Cardiac muscle cell (in vitro differentiated cells and primary cell): ENCODE measurements at regions not wholly inside any gene's neighbourhood (a gene's known extent, or its start where the extent isn't known, plus 50 kb on each side); places are given as distances from the start of the nearest gene placed in this dataset.

ENCODE experiments used
- DNase-seq, 2 donors: peaks; one replicate each; pipeline versions ENCODE4 v3.0.0 to v3.0.0-alpha.2; 2010 to 2017; ENCODE audit warnings: low read depth in 1 of 2, low spot score in 1 of 2
- H3K27ac ChIP-seq: fragments of 200-600 bp; sonication (generic); 2 replicates; pipeline ENCODE4 v1.5.1; 2016
- H3K27me3 ChIP-seq: fragments of 200-600 bp; sonication (generic); 2 replicates; pipeline ENCODE4 v1.6.0; 2016; ENCODE audit warnings: control low read depth
- H3K36me3 ChIP-seq: fragments of 200-600 bp; sonication (generic); 2 replicates; pipeline ENCODE4 v1.5.1; 2016; ENCODE audit warnings: control low read depth
- H3K4me1 ChIP-seq: fragments of 200-600 bp; sonication (generic); 2 replicates; pipeline ENCODE4 v1.8.1; 2017; ENCODE audit warnings: low read depth, mild to moderate bottlenecking, mixed run types
- H3K4me3 ChIP-seq: fragments of 200-600 bp; sonication (generic); 2 replicates; pipeline ENCODE4 v1.5.1; 2016; ENCODE audit warnings: mild to moderate bottlenecking
- H3K9me3 ChIP-seq: fragments of 200-600 bp; sonication (generic); 2 replicates; pipeline ENCODE4 v1.5.1; 2017; ENCODE audit warnings: low read depth, mild to moderate bottlenecking, control low read depth
- TF ChIP-seq, protein P1 (sequence below): IDR thresholded peaks from 2 replicates; pipeline ENCODE4 v1.5.1; 2012; ENCODE audit warnings: low read depth, mild to moderate bottlenecking, low read length

DNA sequence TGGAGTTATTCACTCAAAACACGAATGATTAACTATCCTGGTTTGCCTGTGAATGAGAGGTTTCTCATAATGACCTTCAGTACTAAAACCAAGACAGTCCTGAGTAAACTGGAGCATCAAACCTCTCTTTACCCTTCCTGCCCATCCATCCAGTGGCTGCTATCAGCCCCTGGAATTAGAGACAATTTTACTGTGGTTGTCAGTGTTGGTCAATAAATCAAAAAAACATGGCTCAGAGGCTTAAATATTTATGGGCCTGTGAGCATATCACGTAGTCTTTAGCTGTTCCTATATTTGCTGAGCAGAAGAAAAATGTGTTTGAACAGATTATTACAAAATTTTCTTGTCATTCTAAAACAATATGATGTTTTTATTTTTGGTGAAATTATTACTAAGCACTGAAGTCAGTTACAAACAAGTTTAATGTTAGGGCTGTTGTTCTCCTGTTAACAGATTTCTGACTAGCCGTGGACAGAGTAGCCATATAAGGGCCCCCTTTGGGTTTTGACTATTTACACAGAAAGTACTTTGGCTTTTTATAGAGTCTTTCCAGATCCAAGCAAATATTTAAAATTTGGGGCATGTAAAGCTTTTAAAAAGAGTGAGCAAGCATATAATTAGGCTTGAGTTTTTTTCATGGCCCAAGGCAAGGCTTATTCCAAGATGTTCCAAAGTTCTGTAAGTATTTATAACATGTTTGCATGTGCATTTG is 580.9 kb downstream of the DIPK2A start:
- Histone ChIP-seq H3K27me3 (no peaks in the 10 kb centered on the region), H3K36me3 (no peaks in the 10 kb centered on the region), H3K4me1 (peaks cover 15% of the 10 kb centered on the region), H3K4me3 (no peak overlapping the region), H3K9me3 (no peaks in the 10 kb centered on the region), H3K27ac (no peak overlapping the region)
- DNase-seq: no peak
- TF ChIP-seq, protein P1, sequence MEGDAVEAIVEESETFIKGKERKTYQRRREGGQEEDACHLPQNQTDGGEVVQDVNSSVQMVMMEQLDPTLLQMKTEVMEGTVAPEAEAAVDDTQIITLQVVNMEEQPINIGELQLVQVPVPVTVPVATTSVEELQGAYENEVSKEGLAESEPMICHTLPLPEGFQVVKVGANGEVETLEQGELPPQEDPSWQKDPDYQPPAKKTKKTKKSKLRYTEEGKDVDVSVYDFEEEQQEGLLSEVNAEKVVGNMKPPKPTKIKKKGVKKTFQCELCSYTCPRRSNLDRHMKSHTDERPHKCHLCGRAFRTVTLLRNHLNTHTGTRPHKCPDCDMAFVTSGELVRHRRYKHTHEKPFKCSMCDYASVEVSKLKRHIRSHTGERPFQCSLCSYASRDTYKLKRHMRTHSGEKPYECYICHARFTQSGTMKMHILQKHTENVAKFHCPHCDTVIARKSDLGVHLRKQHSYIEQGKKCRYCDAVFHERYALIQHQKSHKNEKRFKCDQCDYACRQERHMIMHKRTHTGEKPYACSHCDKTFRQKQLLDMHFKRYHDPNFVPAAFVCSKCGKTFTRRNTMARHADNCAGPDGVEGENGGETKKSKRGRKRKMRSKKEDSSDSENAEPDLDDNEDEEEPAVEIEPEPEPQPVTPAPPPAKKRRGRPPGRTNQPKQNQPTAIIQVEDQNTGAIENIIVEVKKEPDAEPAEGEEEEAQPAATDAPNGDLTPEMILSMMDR: no peak

DNA sequence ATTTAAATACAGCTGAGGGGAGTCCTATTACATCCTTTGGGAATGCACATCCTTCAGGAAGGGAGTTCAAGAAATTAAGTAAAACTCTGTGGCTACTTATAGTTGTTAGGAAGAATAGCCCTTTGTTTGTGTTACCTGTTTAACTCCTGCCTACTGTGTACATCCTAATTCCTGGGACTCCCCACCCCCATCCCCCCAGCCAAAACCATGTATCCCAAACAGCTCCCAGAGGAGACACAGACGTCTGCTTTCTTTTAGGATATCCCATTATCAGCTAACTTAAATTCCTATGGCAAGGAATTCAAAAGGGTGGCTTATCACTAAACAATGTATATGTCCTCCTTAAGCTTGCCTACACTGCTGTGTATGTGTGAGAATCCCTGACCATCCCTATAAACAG is 581.7 kb downstream of the DIPK2A start:
- Histone ChIP-seq H3K4me3 (no peak overlapping the region), H3K9me3 (no peaks in the 10 kb centered on the region), H3K27me3 (no peaks in the 10 kb centered on the region), H3K36me3 (no peaks in the 10 kb centered on the region), H3K4me1 (peaks cover 15% of the 10 kb centered on the region), H3K27ac (no peak overlapping the region)
- DNase-seq: no peak
- TF ChIP-seq, protein P1: no peak

DNA sequence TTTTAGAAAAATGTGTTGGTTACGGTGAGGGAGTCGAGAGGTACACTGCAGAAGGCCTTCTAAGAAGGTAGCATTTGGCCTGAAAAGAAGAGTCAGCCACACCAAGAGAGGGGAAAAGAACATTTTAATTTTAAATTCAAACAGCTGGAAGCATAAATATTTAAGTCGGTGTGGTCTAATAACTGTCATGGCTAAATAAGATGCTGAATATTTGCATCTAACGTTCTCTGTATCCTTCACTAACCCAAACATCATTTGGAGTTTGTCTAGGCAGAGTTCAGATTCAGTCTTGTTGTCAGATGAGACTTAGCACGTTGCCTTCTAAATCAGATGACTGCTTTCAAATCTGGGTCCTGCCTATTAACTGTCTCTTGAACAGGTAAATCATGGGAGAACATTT is 583.3 kb downstream of the DIPK2A start:
- no peaks in the 10 kb centered on the region for H3K9me3 ChIP-seq
- TF ChIP-seq, protein P1: no peak
- H3K27me3 ChIP-seq: no peaks in the 10 kb centered on the region
- H3K4me1 ChIP-seq: no peaks in the 10 kb centered on the region
- DNase-seq: no peak
- H3K27ac ChIP-seq: no peak overlapping the region
- H3K4me3 ChIP-seq: no peak overlapping the region
- no peaks in the 10 kb centered on the region for H3K36me3 ChIP-seq

DNA sequence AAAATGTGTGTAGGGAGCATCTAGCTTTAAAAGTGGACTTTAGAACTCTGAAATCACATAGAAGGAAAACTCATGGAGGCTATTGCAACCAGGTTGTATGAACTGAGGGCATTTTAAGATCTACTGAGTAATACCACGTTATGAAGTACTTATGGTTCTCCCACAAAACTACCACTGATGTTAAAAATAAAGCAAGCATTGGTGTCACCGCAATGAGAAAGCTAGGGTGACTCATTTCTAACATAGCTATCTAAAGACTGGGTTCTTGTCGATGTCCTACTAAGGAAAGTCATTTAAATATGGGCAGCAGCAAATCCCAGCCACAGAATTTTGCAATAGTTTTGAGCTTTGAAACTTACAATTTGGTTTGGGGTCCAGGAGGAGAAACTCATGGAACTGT is 584.8 kb downstream of the DIPK2A start:
- no peaks in the 10 kb centered on the region for H3K27me3 ChIP-seq
- no peak overlapping the region for H3K27ac ChIP-seq
- no peaks in the 10 kb centered on the region for H3K9me3 ChIP-seq
- DNase-seq: no peak
- no peak overlapping the region for H3K4me3 ChIP-seq
- peaks cover 14% of the 10 kb centered on the region for H3K4me1 ChIP-seq
- TF ChIP-seq, protein P1: no peak
- H3K36me3 ChIP-seq: no peaks in the 10 kb centered on the region

DNA sequence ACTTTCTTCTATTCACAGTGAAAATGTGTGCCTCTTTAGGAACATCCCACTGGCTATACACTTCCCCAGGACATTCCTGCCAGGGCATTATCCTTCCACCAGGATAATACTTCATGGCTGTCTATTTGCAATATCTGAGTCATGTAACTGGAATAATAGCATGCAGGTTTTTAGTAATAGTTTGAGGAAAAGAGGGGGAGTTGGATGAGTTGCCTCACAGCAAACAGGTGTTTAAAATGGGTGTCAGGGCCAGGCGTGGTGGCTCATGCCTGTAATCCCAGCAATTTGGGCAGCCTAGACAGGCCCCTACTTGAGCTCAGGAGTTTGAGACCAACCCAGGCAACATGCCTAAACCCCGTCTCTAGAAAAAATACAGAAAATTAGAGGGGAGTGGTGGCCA is 585.9 kb downstream of the DIPK2A start:
- Histone ChIP-seq H3K4me3 (no peak overlapping the region), H3K27ac (no peak overlapping the region), H3K4me1 (peaks cover 19% of the 10 kb centered on the region), H3K9me3 (no peaks in the 10 kb centered on the region), H3K36me3 (no peaks in the 10 kb centered on the region), H3K27me3 (no peaks in the 10 kb centered on the region)
- TF ChIP-seq, protein P1: no peak
- no peak for DNase-seq
